BLaER1 treated with 17β-estradiol and CSF1 and Interleukin-3, amounts not matched to agents 10 nM and 100 nM (cell line): ENCODE measurements at regions not wholly inside any gene's neighbourhood (a gene's known extent, or its start where the extent isn't known, plus 50 kb on each side); places are given as distances from the start of the nearest gene placed in this dataset.

Experiments
- H3K27ac ChIP-seq, 11 experiments: shearing (Covaris generic); formaldehyde crosslinking; 2 replicates each; pipeline ENCODE4 v1.8.1; 2022
- H3K27me3 ChIP-seq, 11 experiments: shearing (Covaris generic); formaldehyde crosslinking; 2 replicates each; pipeline ENCODE4 v1.8.1; 2022
- H3K36me3 ChIP-seq, 11 experiments: shearing (Covaris generic); formaldehyde crosslinking; 2 replicates each; pipeline ENCODE4 v1.8.1; 2022
- H3K4me1 ChIP-seq, 10 experiments: shearing (Covaris generic); formaldehyde crosslinking; 2 replicates each; pipeline ENCODE4 v1.8.1; 2022
- H3K4me2 ChIP-seq, 11 experiments: shearing (Covaris generic); formaldehyde crosslinking; 2 replicates each; pipeline ENCODE4 v1.8.1; 2022
- H3K4me3 ChIP-seq, 10 experiments: shearing (Covaris generic); formaldehyde crosslinking; 2 replicates each; pipeline ENCODE4 v1.8.1; 2022
- H3K9ac ChIP-seq, 11 experiments: shearing (Covaris generic); formaldehyde crosslinking; 2 replicates each; pipeline ENCODE4 v1.8.1; 2022
- H3K9me3 ChIP-seq, 11 experiments: shearing (Covaris generic); formaldehyde crosslinking; replicated peaks in 1 of 11; 2 replicates each; pipeline ENCODE4 v1.8.1; 2022
- H4K20me1 ChIP-seq, 11 experiments: shearing (Covaris generic); formaldehyde crosslinking; 2 replicates each; pipeline ENCODE4 v1.8.1; 2022
- Cebpa-rat ChIP-seq, 11 experiments: shearing (Covaris generic); IDR thresholded peaks; 2 replicates each; pipeline ENCODE4 v1.8.1; 2022

DNA sequence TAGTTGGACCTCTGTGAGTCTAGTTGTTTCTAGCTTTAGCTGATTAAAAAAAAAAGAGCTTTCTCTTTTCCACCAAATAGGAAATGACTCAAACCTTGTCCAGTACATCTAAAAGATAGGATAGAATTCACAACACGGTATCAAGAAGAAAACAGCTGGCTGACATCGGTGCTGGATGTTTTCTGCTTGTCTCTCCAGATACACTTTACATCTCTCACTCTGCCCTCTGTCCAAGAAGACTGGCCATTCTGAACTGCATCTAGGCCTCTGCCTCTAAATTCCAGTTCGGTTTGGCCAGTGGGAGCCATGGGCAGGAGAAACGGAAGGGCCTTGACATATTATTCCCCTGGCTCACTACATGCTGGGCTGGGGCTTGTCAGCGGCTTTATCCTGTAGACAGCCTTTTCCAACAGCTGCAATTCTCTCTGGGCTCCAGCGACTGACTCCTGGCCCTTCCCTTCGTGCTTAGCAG lies 57.3 kb upstream of the SHISA3 start:
- H3K4me2 ChIP-seq: no peak overlapping the region
- no peak for TF ChIP-seq Cebpa-rat (IDR thresholded peaks at IDR 0.05)

DNA sequence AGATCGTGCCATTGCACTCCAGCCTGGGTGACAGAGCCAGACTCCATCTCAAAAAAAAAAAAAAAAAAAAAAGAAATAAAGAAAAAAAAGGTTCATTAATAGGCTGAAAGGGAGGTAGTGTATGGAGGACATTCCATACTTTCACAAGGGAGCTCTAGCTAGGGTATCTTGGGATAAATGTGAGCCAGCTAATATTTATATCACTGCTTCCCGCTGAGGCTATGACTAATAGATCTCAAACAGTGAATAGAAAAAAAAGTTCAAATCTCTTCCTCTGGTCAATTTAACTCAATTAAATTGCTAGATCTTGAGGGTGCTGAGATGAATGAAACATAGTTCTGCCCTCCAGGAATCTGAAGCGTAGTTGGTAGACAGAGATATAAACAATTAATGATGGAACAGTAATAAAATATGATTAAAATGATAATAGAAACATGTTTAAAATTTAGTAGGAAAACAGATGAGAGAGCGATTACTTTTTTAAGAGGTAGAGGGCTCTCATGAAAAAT lies 55.7 kb upstream of the SHISA3 start:
- Histone ChIP-seq H3K27me3 (no peaks in the 10 kb centered on the region), H3K4me1 (no peaks in the 10 kb centered on the region), H3K27ac (no peak overlapping the region), H3K9ac (no peak overlapping the region), H3K36me3 (no peaks in the 10 kb centered on the region), H3K4me3 (no peak overlapping the region), H3K4me2 (no peak overlapping the region), H3K9me3 (peaks cover 0 to 5% (median 0%) of the 10 kb centered on the region in 11 experiments; a peak in 1 of 22 replicates), H4K20me1 (no peaks in the 10 kb centered on the region)
- TF ChIP-seq Cebpa-rat (IDR thresholded peaks at IDR 0.05): no peak

More for the DNA sequence above, 57.3 kb upstream of the SHISA3 start:
- no peaks in the 10 kb centered on the region for H3K36me3 ChIP-seq
- H3K9ac ChIP-seq: no peak overlapping the region
- H3K4me3 ChIP-seq: no peak overlapping the region
- peaks cover 0 to 7% (median 0%) of the 10 kb centered on the region in 11 experiments; a peak in 1 of 22 replicates for H3K9me3 ChIP-seq
- no peak overlapping the region for H3K27ac ChIP-seq
- no peaks in the 10 kb centered on the region for H3K27me3 ChIP-seq
- H3K4me1 ChIP-seq: no peaks in the 10 kb centered on the region
- no peaks in the 10 kb centered on the region for H4K20me1 ChIP-seq

DNA sequence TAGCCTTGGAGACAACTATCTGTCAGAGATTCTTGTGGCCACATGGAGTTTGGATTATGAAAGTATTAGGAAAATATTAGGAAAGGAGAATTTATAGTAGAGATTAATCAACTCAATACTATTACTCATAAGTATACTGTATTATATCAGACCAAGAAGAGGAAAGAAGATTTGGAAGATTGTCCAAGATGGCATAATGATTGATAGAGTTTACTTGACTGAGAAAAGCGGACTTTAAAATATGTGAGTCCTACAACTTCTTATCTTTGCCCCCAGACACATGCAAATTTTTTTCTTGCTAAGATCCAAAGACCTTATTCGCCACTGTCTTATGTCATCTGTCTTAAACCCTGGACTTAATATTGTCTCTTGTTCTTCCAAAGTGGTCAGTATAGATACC lies 54.8 kb upstream of the SHISA3 start:
- Histone ChIP-seq H3K27ac (no peak overlapping the region), H3K4me3 (no peak overlapping the region), H3K9ac (no peak overlapping the region), H3K4me2 (no peak overlapping the region), H3K4me1 (peaks cover 0 to 6% (median 0%) of the 10 kb centered on the region in 10 experiments; a peak in 1 of 20 replicates), H4K20me1 (no peaks in the 10 kb centered on the region), H3K36me3 (no peaks in the 10 kb centered on the region), H3K27me3 (no peaks in the 10 kb centered on the region), H3K9me3 (peaks cover 0 to 6% (median 0%) of the 10 kb centered on the region in 11 experiments; a peak in 2 of 22 replicates)
- TF ChIP-seq Cebpa-rat (IDR thresholded peaks at IDR 0.05): no peak

DNA sequence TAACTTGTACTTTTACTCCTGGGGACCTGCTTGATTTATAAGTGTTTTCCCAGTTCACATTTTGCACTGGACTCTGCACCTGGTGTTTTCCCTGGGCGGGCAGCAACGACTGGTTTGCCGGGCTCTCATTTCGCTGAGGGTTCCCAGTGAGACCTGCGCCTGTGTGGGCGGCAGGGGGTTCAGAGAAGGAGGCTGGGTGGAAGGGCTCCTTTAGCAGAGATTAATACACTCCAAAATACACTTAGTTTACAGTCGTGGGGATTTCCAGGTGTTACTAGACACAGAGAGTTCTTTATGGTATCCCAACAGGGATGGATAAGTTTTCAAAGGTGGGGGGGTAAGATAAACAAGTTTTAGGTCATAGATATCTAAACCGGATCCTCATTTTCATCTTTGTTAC lies 53.0 kb upstream of the SHISA3 start:
- Histone ChIP-seq H3K4me2 (no peak overlapping the region), H3K36me3 (no peaks in the 10 kb centered on the region), H3K4me3 (no peak overlapping the region), H3K27ac (no peak overlapping the region), H3K27me3 (no peaks in the 10 kb centered on the region), H4K20me1 (no peaks in the 10 kb centered on the region), H3K9me3 (peaks cover 0 to 6% (median 0%) of the 10 kb centered on the region in 11 experiments; a peak in 2 of 22 replicates), H3K4me1 (peaks cover 0 to 15% (median 0%) of the 10 kb centered on the region in 10 experiments; a peak in 2 of 20 replicates), H3K9ac (no peak overlapping the region)
- TF ChIP-seq Cebpa-rat (IDR thresholded peaks at IDR 0.05): no peak

DNA sequence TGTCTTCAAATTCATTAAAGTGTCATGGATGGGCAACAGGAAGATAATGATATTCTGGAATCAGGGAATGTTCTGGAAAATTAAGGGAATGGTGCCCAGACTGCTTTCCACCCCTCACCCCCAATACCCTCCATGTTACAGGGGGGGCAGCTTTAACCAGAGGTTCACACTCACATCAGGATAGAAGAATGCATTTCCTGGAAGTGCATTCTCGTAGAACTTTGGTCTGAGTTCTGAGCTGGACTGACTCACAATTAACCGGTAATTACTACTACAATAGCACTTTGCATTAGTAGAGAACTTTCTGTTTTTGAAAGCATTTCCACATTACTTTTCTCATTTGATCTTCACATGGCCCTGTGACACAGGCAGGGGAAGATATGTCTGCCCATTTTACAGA lies 52.5 kb upstream of the SHISA3 start:
- Histone ChIP-seq H4K20me1 (no peaks in the 10 kb centered on the region), H3K9ac (no peak overlapping the region), H3K36me3 (no peaks in the 10 kb centered on the region), H3K4me2 (no peak overlapping the region), H3K9me3 (peaks cover 0 to 6% (median 0%) of the 10 kb centered on the region in 11 experiments; a peak in 2 of 22 replicates), H3K4me3 (no peak overlapping the region), H3K27me3 (no peaks in the 10 kb centered on the region), H3K27ac (no peak overlapping the region), H3K4me1 (peaks cover 0 to 19% (median 0%) of the 10 kb centered on the region in 10 experiments; a peak in 3 of 20 replicates)
- TF ChIP-seq Cebpa-rat (IDR thresholded peaks at IDR 0.05): no peak

DNA sequence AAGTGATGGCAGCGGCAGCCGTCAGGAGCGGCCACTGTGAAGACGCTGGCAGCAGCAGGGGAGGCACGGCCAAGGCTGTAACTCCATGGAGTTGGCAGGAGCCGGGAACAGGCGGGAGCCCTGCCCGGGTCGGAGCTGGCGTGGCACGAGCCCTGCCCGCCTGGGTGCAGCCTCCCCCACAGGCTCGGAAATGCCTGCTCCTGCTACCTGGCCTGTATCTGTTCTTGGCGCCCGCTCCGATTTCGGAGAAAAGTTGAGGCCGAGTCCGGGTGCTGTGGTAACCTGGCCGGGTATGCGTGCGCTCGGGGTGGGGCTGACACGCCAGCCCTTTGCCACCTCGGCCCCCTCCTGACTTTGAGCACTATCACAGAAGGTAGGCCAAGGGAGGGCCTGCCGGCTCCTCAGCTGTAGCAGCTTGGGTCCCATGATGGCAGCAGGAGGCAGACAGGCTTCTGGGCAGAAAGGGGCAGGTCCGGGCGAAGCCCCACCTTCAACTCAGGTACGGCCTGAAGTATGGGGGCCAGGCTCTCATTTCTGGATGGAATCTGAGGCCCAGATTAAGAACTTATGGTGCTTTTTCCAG lies 51.2 kb upstream of the SHISA3 start:
- H3K4me3 ChIP-seq: no peak overlapping the region
- H3K9ac ChIP-seq: no peak overlapping the region
- H3K36me3 ChIP-seq: no peaks in the 10 kb centered on the region
- peaks cover 0 to 32% (median 4%) of the 10 kb centered on the region in 10 experiments; a peak in 10 of 20 replicates for H3K4me1 ChIP-seq
- no peak overlapping the region for H3K27ac ChIP-seq
- no peaks in the 10 kb centered on the region for H4K20me1 ChIP-seq
- no peak overlapping the region for H3K4me2 ChIP-seq
- no peak for TF ChIP-seq Cebpa-rat (IDR thresholded peaks at IDR 0.05)
- H3K9me3 ChIP-seq: peaks cover 0 to 6% (median 0%) of the 10 kb centered on the region in 11 experiments; a peak in 2 of 22 replicates
- no peaks in the 10 kb centered on the region for H3K27me3 ChIP-seq

DNA sequence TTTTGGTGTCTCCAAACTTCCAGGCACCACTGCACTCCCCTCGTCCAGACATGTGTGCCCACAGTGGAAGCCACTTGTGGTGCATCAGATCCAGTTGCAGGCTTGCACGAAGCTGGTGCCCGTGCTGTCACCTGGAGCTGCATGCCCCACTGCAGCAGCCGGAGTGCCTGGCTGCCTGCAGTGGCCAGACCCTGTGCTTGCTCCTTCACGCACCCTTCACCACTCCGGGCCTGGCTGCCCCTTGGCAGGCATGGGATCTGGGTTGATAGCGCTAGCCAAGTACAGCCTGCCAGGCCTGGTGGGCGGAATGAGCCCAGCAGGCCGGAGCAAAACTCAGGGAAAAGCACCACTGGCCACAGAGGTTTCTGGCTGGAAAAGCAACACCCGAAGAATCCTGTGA lies 50.2 kb upstream of the SHISA3 start:
- H3K36me3 ChIP-seq: no peaks in the 10 kb centered on the region
- peaks cover 0 to 11% (median 3%) of the 10 kb centered on the region in 11 experiments; a peak in 3 of 22 replicates for H3K9me3 ChIP-seq
- peak overlapping the region in 2 of 11 experiments; percentile 18 to 28; a peak in 3 of 22 replicates for H3K4me2 ChIP-seq
- H3K27ac ChIP-seq: no peak overlapping the region
- no peak for TF ChIP-seq Cebpa-rat (IDR thresholded peaks at IDR 0.05)
- no peak overlapping the region for H3K9ac ChIP-seq
- peaks cover 0 to 36% (median 5%) of the 10 kb centered on the region in 10 experiments; a peak in 10 of 20 replicates for H3K4me1 ChIP-seq
- no peaks in the 10 kb centered on the region for H3K27me3 ChIP-seq
- H3K4me3 ChIP-seq: no peak overlapping the region
- no peaks in the 10 kb centered on the region for H4K20me1 ChIP-seq
